GM12891 (cell line): ENCODE measurements at regions not wholly inside any gene's neighbourhood (a gene's known extent, or its start where the extent isn't known, plus 50 kb on each side); places are given as distances from the start of the nearest gene placed in this dataset.

Experiments
- PAX5 ChIP-seq: IDR thresholded peaks from 2 replicates; pipeline ENCODE4 v1.6.1; 2011; ENCODE audit warnings: low read length, moderate library complexity, mild to moderate bottlenecking; ENCODE audit not compliant: insufficient read depth, severe bottlenecking
- POLR2A ChIP-seq: IDR thresholded peaks from 2 replicates; pipeline ENCODE4 v1.6.1; 2011; ENCODE audit warnings: low read depth, low read length, control low read depth
- POLR2AphosphoS5 ChIP-seq: IDR thresholded peaks from 2 replicates; pipeline ENCODE4 v1.6.1; 2011; ENCODE audit warnings: low read depth, low read length, control low read depth

DNA sequence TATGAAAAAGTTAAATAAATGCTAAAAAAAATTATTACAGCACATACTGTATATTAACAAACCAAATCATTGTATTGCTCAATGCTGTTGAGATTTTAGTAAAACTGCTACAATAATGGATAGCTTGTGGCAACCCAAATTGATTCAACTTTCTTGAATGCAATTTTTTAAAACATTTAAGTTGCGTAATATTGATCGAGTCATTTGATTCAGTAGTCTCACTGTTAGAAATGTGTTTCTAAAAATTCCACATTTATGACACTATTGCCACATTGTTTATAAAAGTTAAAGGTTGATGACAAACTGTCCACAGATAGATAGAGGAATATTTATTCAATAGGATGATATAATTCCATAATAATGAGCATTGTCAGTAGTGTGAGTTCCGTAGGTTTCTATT, 640.7 kb upstream of the CRIM1 start:
- TF ChIP-seq POLR2A, result no peak
- TF ChIP-seq POLR2AphosphoS5, result no peak
- no peak for TF ChIP-seq PAX5
